ENCODE measurements at regions not wholly inside any gene's neighbourhood (a gene's known extent, or its start where the extent isn't known, plus 50 kb on each side); places are given as distances from the start of the nearest gene placed in this dataset.

DNA sequence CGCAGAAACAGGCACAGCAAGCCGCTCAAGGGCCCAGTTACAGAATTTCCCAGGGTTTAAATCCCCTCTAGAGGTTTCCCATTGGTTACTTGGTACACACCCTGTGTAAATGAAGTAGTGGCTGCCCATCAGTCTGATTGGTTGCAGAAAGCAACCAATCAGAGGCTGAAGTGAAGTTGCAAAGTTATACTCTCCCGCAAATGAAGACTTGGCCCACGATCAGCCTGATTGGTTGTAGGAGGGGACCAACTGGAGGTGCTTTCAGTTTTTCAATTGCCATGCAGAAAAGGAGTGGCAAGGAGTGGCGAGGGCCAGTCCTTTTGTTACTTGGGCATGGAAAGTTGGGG, 909.2 kb upstream of the AUTS2 start:
- H3K27me3 Mint-ChIP-seq, result no peaks in the 10 kb centered on the region
- H3K4me1 Mint-ChIP-seq, result no peaks in the 10 kb centered on the region
- Histone ChIP-seq H3K27ac (ENCODE audit: low read depth, low read length) (no peak overlapping the region), H3K36me3 (ENCODE audit: insufficient read depth, low read length) (no peaks in the 10 kb centered on the region), H3K27me3 (ENCODE audit: insufficient read depth, low read length) (no peaks in the 10 kb centered on the region), H3K9me3 (ENCODE audit: control insufficient read depth in 1 of 2, low read length in 2 of 2) (no peaks in the 10 kb centered on the region), H3K4me3 (ENCODE audit: low read length in 2 of 2) (no peak overlapping the region), H3K4me1 (ENCODE audit: insufficient read depth, low read length) (no peaks in the 10 kb centered on the region)
- intact Hi-C loops (cut with micrococcal nuclease), result no loop called here
- CTCF ChIA-PET (ENCODE audit: partially characterized antibody), result no interaction called here
- no peak for DNase-seq
- POLR2A ChIA-PET (ENCODE audit: partially characterized antibody), result no interaction called here
- H3K36me3 Mint-ChIP-seq, result no peaks in the 10 kb centered on the region
- H3K9me3 Mint-ChIP-seq, result peaks cover 0 to 32% (median 8%) of the 10 kb centered on the region in 8 donors
- H3K4me3 Mint-ChIP-seq, result no peak overlapping the region
- H3K27ac Mint-ChIP-seq, result no peak overlapping the region

DNA sequence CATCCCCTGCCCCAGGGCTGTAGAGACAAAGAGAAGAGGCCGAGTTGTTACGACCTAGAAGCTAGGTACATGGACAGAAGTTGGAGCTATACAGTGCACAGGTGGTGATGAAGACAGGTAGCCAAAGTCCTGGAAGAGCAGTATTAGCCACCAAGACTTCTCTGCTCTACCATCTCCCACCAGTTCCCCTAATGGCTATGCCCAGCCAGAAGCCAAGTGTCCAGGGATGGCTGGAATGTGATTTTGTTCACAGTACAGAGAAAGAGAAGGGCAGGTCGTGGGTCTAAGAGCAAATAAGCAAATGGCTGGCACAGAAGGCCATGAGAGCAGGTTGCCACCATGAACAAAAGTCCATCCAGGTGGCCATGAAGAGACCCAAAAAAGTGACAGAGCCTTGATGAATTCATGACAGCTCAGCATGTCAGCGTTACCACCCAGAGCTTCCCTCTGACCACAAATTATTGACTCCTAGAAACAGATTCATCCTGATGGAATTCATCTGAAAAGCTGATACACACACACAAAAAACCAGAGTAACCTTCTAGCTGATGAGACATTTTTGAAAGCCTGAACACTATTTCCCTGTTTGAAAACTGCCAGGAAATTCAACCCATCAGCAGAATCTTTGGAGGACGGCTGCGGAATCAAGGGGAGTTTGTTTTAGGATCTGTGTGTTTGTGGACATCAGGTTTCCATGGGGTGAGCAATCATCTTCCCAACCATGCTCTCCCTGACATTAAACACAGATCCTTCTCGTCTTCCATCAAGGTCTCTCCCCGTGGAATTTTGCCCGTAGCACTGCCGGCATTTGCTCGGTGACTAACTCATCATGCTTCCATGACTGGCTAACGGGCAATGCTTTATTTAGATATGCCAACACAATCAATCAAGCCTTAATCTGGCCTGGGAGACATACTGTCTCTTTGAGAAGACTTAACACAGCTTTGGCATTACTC, 906.7 kb upstream of the AUTS2 start:
- ChIA-PET CTCF (ENCODE audit: partially characterized antibody) (no interaction called here), POLR2A (ENCODE audit: partially characterized antibody) (no interaction called here)
- H3K27me3 ChIP-seq (ENCODE audit: insufficient read depth, low read length), result no peaks in the 10 kb centered on the region
- H3K27ac ChIP-seq (ENCODE audit: low read depth, low read length), result no peak overlapping the region
- Mint-ChIP-seq H3K27ac (no peak overlapping the region), H3K9me3 (peaks cover 3 to 44% (median 16%) of the 10 kb centered on the region in 8 donors), H3K4me3 (no peak overlapping the region), H3K4me1 (no peaks in the 10 kb centered on the region), H3K27me3 (no peaks in the 10 kb centered on the region), H3K36me3 (no peaks in the 10 kb centered on the region)
- no peaks in the 10 kb centered on the region for H3K36me3 ChIP-seq (ENCODE audit: insufficient read depth, low read length)
- intact Hi-C loops (cut with micrococcal nuclease), result no loop called here
- no peak overlapping the region for H3K4me3 ChIP-seq (ENCODE audit: low read length in 2 of 2)
- H3K4me1 ChIP-seq (ENCODE audit: insufficient read depth, low read length), result no peaks in the 10 kb centered on the region
- no peaks in the 10 kb centered on the region for H3K9me3 ChIP-seq (ENCODE audit: control insufficient read depth in 1 of 2, low read length in 2 of 2)
- DNase-seq, result no peak

DNA sequence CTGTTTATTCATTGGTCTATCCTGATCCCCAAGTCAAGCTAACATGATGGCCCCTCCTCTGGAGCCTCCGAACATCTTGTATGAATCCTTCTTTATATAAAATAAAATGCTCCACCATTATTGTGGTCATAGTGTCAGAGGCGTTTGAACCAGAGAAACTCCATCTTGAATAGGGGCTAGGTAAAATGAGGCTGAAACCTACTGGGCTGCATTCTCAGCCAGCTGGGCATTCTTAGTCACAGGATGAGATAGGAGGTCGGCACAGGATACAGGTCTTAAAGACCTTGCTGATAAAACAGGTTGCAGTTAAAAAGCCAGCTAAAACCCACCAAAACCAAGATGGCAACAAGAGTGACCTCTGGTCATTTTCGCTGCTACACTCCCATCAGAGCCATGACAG, 905.8 kb upstream of the AUTS2 start:
- Histone ChIP-seq H3K27ac (ENCODE audit: low read depth, low read length) (no peak overlapping the region), H3K4me1 (ENCODE audit: insufficient read depth, low read length) (no peaks in the 10 kb centered on the region), H3K27me3 (ENCODE audit: insufficient read depth, low read length) (no peaks in the 10 kb centered on the region), H3K9me3 (ENCODE audit: control insufficient read depth in 1 of 2, low read length in 2 of 2) (no peaks in the 10 kb centered on the region), H3K36me3 (ENCODE audit: insufficient read depth, low read length) (no peaks in the 10 kb centered on the region), H3K4me3 (ENCODE audit: low read length in 2 of 2) (no peak overlapping the region)
- Mint-ChIP-seq H3K9me3 (peaks cover 4 to 43% (median 16%) of the 10 kb centered on the region in 8 donors), H3K36me3 (no peaks in the 10 kb centered on the region), H3K27ac (no peak overlapping the region), H3K4me3 (no peak overlapping the region), H3K27me3 (no peaks in the 10 kb centered on the region), H3K4me1 (no peaks in the 10 kb centered on the region)
- intact Hi-C loops (cut with micrococcal nuclease), result no loop called here
- ChIA-PET CTCF (ENCODE audit: partially characterized antibody) (no interaction called here), POLR2A (ENCODE audit: partially characterized antibody) (no interaction called here)
- DNase-seq, result no peak

DNA sequence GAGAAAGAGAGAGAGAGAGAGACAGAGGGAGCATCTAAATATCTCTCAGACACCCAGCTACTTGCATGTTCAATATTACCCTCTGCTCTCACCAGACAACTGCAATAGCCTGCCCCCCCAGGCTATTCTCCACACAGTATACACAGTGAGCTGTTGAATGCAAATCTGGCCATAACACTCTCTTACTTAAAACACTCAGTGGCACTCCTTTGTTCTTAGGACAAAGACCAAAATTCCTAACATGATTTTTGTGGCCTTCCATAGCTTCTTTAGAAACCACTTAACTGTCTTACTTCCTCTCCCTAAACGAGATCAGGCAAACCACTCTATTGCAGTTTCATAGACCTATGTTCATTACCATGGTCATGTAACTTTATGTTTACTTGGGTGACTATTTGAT, 903.6 kb upstream of the AUTS2 start:
- Mint-ChIP-seq H3K27me3 (no peaks in the 10 kb centered on the region), H3K27ac (no peak overlapping the region), H3K4me3 (no peak overlapping the region), H3K9me3 (peaks cover 2 to 42% (median 15%) of the 10 kb centered on the region in 8 donors), H3K4me1 (no peaks in the 10 kb centered on the region), H3K36me3 (no peaks in the 10 kb centered on the region)
- H3K9me3 ChIP-seq (ENCODE audit: control insufficient read depth in 1 of 2, low read length in 2 of 2), result no peaks in the 10 kb centered on the region
- intact Hi-C loops (cut with micrococcal nuclease), result no loop called here
- H3K4me1 ChIP-seq (ENCODE audit: insufficient read depth, low read length), result no peaks in the 10 kb centered on the region
- DNase-seq, result no peak
- H3K27me3 ChIP-seq (ENCODE audit: insufficient read depth, low read length), result no peaks in the 10 kb centered on the region
- CTCF ChIA-PET (ENCODE audit: partially characterized antibody), result no interaction called here
- no peaks in the 10 kb centered on the region for H3K36me3 ChIP-seq (ENCODE audit: insufficient read depth, low read length)
- H3K27ac ChIP-seq (ENCODE audit: low read depth, low read length), result no peak overlapping the region
- POLR2A ChIA-PET (ENCODE audit: partially characterized antibody), result no interaction called here
- H3K4me3 ChIP-seq (ENCODE audit: low read length in 2 of 2), result no peak overlapping the region

DNA sequence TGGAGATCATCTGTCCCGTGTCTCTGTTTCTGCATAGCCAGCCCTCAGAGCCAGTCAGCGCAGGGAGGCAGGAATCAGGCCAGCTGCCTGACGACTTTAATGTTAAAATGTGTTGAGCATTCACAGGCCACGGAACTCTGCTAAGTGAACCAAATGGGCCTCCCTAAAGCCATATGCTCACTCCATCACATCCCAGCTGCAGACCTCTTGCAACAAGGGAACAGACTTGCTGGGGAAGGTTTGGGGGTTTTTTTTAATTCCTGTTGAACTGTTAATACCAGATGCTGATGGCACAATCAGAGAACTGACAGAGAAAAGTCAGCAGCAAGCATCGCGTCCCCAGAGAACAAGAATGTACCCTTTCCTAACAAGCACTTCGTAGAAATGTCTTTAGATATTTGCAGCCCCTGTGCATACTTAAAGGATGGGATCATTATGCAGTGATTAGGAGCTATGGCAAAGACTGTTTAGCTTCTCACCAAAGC, 900.4 kb upstream of the AUTS2 start:
- H3K36me3 ChIP-seq (ENCODE audit: insufficient read depth, low read length), result no peaks in the 10 kb centered on the region
- ChIA-PET POLR2A (ENCODE audit: partially characterized antibody) (no interaction called here), CTCF (ENCODE audit: partially characterized antibody) (no interaction called here)
- no peak overlapping the region for H3K4me3 ChIP-seq (ENCODE audit: low read length in 2 of 2)
- DNase-seq, result no peak
- Mint-ChIP-seq H3K9me3 (peaks cover 0 to 33% (median 12%) of the 10 kb centered on the region in 8 donors), H3K4me3 (no peak overlapping the region), H3K36me3 (no peaks in the 10 kb centered on the region), H3K27me3 (no peaks in the 10 kb centered on the region), H3K4me1 (no peaks in the 10 kb centered on the region), H3K27ac (no peak overlapping the region)
- no peaks in the 10 kb centered on the region for H3K27me3 ChIP-seq (ENCODE audit: insufficient read depth, low read length)
- H3K9me3 ChIP-seq (ENCODE audit: control insufficient read depth in 1 of 2, low read length in 2 of 2), result no peaks in the 10 kb centered on the region
- no peak overlapping the region for H3K27ac ChIP-seq (ENCODE audit: low read depth, low read length)
- intact Hi-C loops (cut with micrococcal nuclease), result no loop called here
- H3K4me1 ChIP-seq (ENCODE audit: insufficient read depth, low read length), result no peaks in the 10 kb centered on the region

DNA sequence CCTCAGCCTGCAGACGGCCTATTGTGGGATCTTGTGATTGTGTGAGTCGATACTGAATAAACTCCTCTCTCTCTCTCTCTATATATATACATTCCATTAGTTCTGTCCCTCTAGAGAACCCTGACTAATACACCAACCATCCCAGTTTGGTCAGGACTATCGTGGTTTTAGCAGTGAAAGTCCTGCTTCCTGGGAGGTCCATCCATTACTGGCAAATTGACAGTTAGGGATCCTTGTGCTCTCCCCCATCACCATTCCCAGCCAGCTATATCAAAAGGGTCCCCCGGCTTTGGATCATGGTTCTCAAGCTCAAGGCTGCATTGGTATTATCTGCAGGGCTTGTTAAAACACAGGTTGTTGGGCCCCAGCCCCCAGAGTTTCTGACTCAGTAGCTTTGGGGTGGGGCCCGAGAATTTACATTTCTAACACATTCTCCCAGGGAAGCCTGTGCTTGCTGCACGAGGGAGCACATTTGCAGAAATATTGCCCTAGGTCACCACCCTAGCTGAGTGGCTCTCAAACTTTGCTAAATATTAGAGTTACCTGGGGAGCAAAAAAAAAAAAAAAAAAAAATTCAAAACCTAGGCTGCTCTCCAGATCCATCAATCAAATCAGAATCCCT, 899.1 kb upstream of the AUTS2 start:
- Mint-ChIP-seq H3K4me1 (no peaks in the 10 kb centered on the region), H3K27ac (no peak overlapping the region), H3K4me3 (no peak overlapping the region), H3K9me3 (peaks cover 6 to 32% (median 17%) of the 10 kb centered on the region in 8 donors), H3K27me3 (no peaks in the 10 kb centered on the region), H3K36me3 (no peaks in the 10 kb centered on the region)
- Histone ChIP-seq H3K27ac (ENCODE audit: low read depth, low read length) (no peak overlapping the region), H3K27me3 (ENCODE audit: insufficient read depth, low read length) (no peaks in the 10 kb centered on the region), H3K9me3 (ENCODE audit: control insufficient read depth in 1 of 2, low read length in 2 of 2) (no peaks in the 10 kb centered on the region), H3K4me3 (ENCODE audit: low read length in 2 of 2) (no peak overlapping the region), H3K4me1 (ENCODE audit: insufficient read depth, low read length) (no peaks in the 10 kb centered on the region), H3K36me3 (ENCODE audit: insufficient read depth, low read length) (no peaks in the 10 kb centered on the region)
- ChIA-PET POLR2A (ENCODE audit: partially characterized antibody) (no interaction called here), CTCF (ENCODE audit: partially characterized antibody) (no interaction called here)
- intact Hi-C loops (cut with micrococcal nuclease), result no loop called here
- DNase-seq, result no peak

DNA sequence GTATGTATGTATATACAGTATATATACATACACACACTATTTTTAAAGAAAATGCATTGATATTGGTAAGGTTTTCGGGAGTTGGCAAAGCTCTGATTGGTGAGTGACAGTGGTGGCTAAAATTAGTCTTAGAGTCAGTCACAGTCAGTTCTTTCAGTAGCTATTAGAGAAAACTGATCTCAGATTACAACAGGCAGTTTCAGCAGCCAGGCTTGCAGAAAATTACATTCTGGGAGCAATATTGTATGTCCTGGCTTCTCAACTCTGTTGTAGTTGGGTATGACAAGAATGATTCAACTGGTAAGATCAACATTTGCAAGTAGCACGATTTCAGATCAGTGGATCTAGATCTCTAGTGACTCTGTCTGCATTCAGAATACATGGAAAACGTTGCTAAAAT, 897.9 kb upstream of the AUTS2 start:
- ChIA-PET POLR2A (ENCODE audit: partially characterized antibody) (no interaction called here), CTCF (ENCODE audit: partially characterized antibody) (no interaction called here)
- no peaks in the 10 kb centered on the region for H3K36me3 ChIP-seq (ENCODE audit: insufficient read depth, low read length)
- no peak overlapping the region for H3K27ac ChIP-seq (ENCODE audit: low read depth, low read length)
- no peak for DNase-seq
- Mint-ChIP-seq H3K36me3 (no peaks in the 10 kb centered on the region), H3K27ac (no peak overlapping the region), H3K4me3 (no peak overlapping the region), H3K4me1 (no peaks in the 10 kb centered on the region), H3K27me3 (no peaks in the 10 kb centered on the region), H3K9me3 (peaks cover 6 to 25% (median 12%) of the 10 kb centered on the region in 8 donors)
- H3K4me1 ChIP-seq (ENCODE audit: insufficient read depth, low read length), result no peaks in the 10 kb centered on the region
- no peak overlapping the region for H3K4me3 ChIP-seq (ENCODE audit: low read length in 2 of 2)
- no peaks in the 10 kb centered on the region for H3K9me3 ChIP-seq (ENCODE audit: control insufficient read depth in 1 of 2, low read length in 2 of 2)
- no peaks in the 10 kb centered on the region for H3K27me3 ChIP-seq (ENCODE audit: insufficient read depth, low read length)
- intact Hi-C loops (cut with micrococcal nuclease), result no loop called here
